Prostate gland (tissue), 2 donors: ENCODE measurements at regions not wholly inside any gene's neighbourhood (a gene's known extent, or its start where the extent isn't known, plus 50 kb on each side); places are given as distances from the start of the nearest gene placed in this dataset.
"Not testable (repeated sequence)": the region's sequence is repeated elsewhere in the genome, so short reads cannot be mapped to it uniquely, and the experiment has no call there.

Source experiments
- DNase-seq: peaks from one replicate; pipeline ENCODE4 v3.0.0-alpha.2; 2019; ENCODE audit warnings: low spot score
- H3K27ac ChIP-seq, 2 donors: fragments of 200-600 bp; sonication (generic); 2 replicates each; pipeline ENCODE4 v1.5.1; 2017 to 2019
- H3K27me3 ChIP-seq: fragments of 200-600 bp; sonication (generic); replicated peaks from 2 replicates; pipeline ENCODE4 v1.5.1; 2019; ENCODE audit not compliant: insufficient read depth
- H3K36me3 ChIP-seq, 2 donors: fragments of 200-600 bp; sonication (generic); 1 replicate in 1 of 2; 2 replicates in 1 of 2; pipeline versions ENCODE4 v1.5.1 to v1.8.1; 2017 to 2019
- H3K4me1 ChIP-seq: fragments of 200-600 bp; sonication (generic); replicated peaks from 2 replicates; pipeline ENCODE4 v1.5.1; 2019
- H3K4me3 ChIP-seq, 2 donors: fragments of 200-600 bp; sonication (generic); 2 replicates each; pipeline ENCODE4 v1.5.1; 2017 to 2019
- H3K9me3 ChIP-seq: fragments of 200-600 bp; sonication (generic); 2 replicates; pipeline ENCODE4 v1.5.1; 2017
- POLR2A ChIP-seq: fragments of 450-650 bp; IDR thresholded peaks from one replicate; pipeline ENCODE4 v1.6.1; 2016; ENCODE audit warnings: antibody characterized with exemption, mild to moderate bottlenecking
- POLR2AphosphoS5 ChIP-seq: sonication (generic); formaldehyde crosslinking; IDR thresholded peaks from one replicate; pipeline ENCODE4 v1.6.1; 2017; ENCODE audit warnings: antibody characterized with exemption
- WGBS: methylation state at CpG from one replicate; pipeline ENCODE4 v1.1.5; 2018; 5-methylcytosine and 5-hydroxymethylcytosine counted together
- intact Hi-C: fragments of 100-400 bp; cut with DNase I; formaldehyde crosslinking; loops from one replicate; pipeline ENCODE4 v1.14.2; 2022
- TF ChIP-seq, protein P1 (sequence below), 4 experiments: fragments of 200-600 bp in 2 of 4; fragments of 450-650 bp in 2 of 4; sonication (generic) in 2 of 4; IDR thresholded peaks; 1 replicate in 3 of 4; 2 replicates in 1 of 4; pipeline ENCODE4 v1.5.1; 2016 to 2019; ENCODE audit warnings: antibody characterized with exemption in 4 of 4, mild to moderate bottlenecking in 2 of 4, moderate library complexity in 2 of 4

- Histone ChIP-seq H3K36me3 (no peaks in the 10 kb centered on the region), H3K4me3 (no peak overlapping the region), H3K4me1 (no peaks in the 10 kb centered on the region), H3K9me3 (no peaks in the 10 kb centered on the region), H3K27me3 (no peaks in the 10 kb centered on the region), H3K27ac (no peak overlapping the region)
- WGBS: 49% methylated on average over 2 of the region's 2 CpGs
- intact Hi-C loops: no loop called here
- TF ChIP-seq POLR2A: no peak
- TF ChIP-seq, protein P1, sequence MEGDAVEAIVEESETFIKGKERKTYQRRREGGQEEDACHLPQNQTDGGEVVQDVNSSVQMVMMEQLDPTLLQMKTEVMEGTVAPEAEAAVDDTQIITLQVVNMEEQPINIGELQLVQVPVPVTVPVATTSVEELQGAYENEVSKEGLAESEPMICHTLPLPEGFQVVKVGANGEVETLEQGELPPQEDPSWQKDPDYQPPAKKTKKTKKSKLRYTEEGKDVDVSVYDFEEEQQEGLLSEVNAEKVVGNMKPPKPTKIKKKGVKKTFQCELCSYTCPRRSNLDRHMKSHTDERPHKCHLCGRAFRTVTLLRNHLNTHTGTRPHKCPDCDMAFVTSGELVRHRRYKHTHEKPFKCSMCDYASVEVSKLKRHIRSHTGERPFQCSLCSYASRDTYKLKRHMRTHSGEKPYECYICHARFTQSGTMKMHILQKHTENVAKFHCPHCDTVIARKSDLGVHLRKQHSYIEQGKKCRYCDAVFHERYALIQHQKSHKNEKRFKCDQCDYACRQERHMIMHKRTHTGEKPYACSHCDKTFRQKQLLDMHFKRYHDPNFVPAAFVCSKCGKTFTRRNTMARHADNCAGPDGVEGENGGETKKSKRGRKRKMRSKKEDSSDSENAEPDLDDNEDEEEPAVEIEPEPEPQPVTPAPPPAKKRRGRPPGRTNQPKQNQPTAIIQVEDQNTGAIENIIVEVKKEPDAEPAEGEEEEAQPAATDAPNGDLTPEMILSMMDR (IDR thresholded peaks at IDR 0.05): no peak
- no peak for DNase-seq
Observed at GRCh38 chr4:64807821-64808220, 398.6 kb upstream of the TECRL start.

DNA sequence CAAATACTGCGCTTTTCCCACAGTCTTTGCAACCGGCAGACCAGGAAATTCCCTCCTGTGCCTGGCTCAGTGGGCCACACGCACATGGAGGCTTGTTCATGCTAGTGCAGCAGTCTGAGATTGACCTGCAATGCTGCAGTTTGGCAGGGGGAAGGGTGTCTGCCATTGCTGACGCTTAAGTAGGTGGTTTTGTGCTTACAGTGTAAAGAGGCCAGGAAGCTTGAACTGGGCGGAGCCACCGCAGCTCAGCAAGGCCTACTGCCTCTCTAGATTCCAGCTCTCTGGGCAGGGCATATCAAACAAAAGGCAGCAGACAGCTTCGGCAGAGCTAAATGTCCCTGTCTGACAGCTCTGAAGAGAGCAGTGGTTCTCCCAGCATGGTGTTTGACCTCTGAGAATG, 390.5 kb upstream of the TECRL start:
- WGBS: 74% methylated on average over 7 of the region's 7 CpGs
- no peak overlapping the region for H3K4me3 ChIP-seq
- no peaks in the 10 kb centered on the region for H3K9me3 ChIP-seq
- TF ChIP-seq POLR2AphosphoS5 (no peak), POLR2A (no peak)
- TF ChIP-seq, protein P1 (IDR thresholded peaks at IDR 0.05): no peak
- H3K36me3 ChIP-seq: no peaks in the 10 kb centered on the region
- DNase-seq: no peak
- no peaks in the 10 kb centered on the region for H3K4me1 ChIP-seq
- H3K27me3 ChIP-seq: no peaks in the 10 kb centered on the region
- intact Hi-C loops: no loop called here
- H3K27ac ChIP-seq: no peak overlapping the region

DNA sequence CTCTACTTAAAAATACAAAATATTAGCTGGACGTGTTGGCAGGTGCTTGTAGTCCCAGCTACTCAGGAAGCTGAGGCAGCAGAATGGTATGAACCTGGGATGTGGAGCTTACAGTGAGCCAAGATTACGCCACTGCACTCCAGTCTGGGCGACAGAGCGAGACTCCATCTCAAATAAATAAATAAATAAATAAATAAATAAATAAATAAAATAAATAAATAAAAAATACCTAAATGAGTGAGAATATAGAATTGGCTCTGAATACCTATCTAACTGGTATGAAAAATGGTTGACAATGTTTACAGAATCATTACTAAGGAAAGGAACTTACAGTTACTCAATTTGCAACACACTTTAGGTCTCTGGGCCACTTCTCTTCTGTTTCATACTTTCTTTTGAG, 389.6 kb upstream of the TECRL start:
- H3K4me1 ChIP-seq, intact Hi-C loops, DNase-seq, H3K27ac ChIP-seq, H3K9me3 ChIP-seq, H3K36me3 ChIP-seq, H3K4me3 ChIP-seq, H3K27me3 ChIP-seq: not testable (repeated sequence)
- 96% methylated on average over 4 of the region's 4 CpGs for WGBS

GRCh38 chr4:64796581-64796980, 387.3 kb upstream of the TECRL start:
- intact Hi-C loops: no loop called here
- WGBS: 81% methylated on average over 2 of the region's 2 CpGs
- DNase-seq: no peak
- Histone ChIP-seq H3K4me1 (no peaks in the 10 kb centered on the region), H3K27me3 (no peaks in the 10 kb centered on the region), H3K9me3 (no peaks in the 10 kb centered on the region), H3K36me3 (no peaks in the 10 kb centered on the region), H3K4me3 (no peak overlapping the region), H3K27ac (no peak overlapping the region)
- TF ChIP-seq, protein P1 (IDR thresholded peaks at IDR 0.05): no peak
- TF ChIP-seq POLR2A (no peak), POLR2AphosphoS5 (no peak)

DNA sequence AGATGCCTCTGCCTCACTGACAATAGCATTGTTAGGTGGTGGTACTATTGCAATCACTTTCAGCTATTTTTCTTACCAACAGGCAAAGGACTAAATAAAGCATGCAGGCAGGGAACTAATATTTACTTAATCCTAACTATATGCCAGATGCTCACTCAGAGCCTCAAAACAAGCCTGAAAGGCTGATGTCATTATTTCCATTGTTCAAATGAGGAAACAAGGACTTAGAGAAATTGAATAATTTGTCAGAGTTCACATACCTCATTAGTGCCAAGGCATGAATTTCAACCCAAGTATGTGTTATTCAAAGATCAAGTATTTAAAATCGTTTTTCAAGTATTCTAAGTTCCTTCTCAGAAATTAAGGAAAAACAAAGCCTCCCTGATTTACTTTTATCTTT, 374.9 kb upstream of the TECRL start:
- no peaks in the 10 kb centered on the region for H3K36me3 ChIP-seq
- H3K4me1 ChIP-seq: no peaks in the 10 kb centered on the region
- no peak for DNase-seq
- TF ChIP-seq POLR2AphosphoS5 (no peak), POLR2A (no peak)
- TF ChIP-seq, protein P1 (IDR thresholded peaks at IDR 0.05): no peak
- H3K27me3 ChIP-seq: no peaks in the 10 kb centered on the region
- H3K4me3 ChIP-seq: no peak overlapping the region
- H3K27ac ChIP-seq: no peak overlapping the region
- intact Hi-C loops: no loop called here
- H3K9me3 ChIP-seq: no peaks in the 10 kb centered on the region
- 4% methylated on average over 1 of the region's 1 CpG for WGBS
